H7 (cell line): ENCODE measurements at regions not wholly inside any gene's neighbourhood (a gene's known extent, or its start where the extent isn't known, plus 50 kb on each side); places are given as distances from the start of the nearest gene placed in this dataset.

ENCODE experiments used
- DNase-seq: peaks from one replicate; pipeline ENCODE4 v3.0.0; 2012
- H3K27me3 ChIP-seq: 2 replicates; pipeline ENCODE4 v1.6.0; 2011; ENCODE audit warnings: mild to moderate bottlenecking, low read length; ENCODE audit not compliant: control insufficient read depth, insufficient read depth
- H3K36me3 ChIP-seq: replicated peaks from 2 replicates; pipeline ENCODE4 v1.5.1; 2011; ENCODE audit warnings: low read length; ENCODE audit not compliant: control insufficient read depth, insufficient read depth
- H3K4me3 ChIP-seq: 2 replicates; pipeline ENCODE4 v1.5.1; 2011; ENCODE audit warnings: low read depth, mild to moderate bottlenecking, control low read depth, low read length, moderate library complexity; ENCODE audit not compliant: insufficient read depth

GRCh38 chr2:239826786-239827522, 198.2 kb downstream of the NDUFA10 start:
- Histone ChIP-seq H3K27me3 (no peaks in the 10 kb centered on the region), H3K4me3 (no peak overlapping the region), H3K36me3 (no peaks in the 10 kb centered on the region)
- peak; percentile 17 for DNase-seq

- DNase-seq, result no peak
- H3K36me3 ChIP-seq, result no peaks in the 10 kb centered on the region
- H3K4me3 ChIP-seq, result no peak overlapping the region
- H3K27me3 ChIP-seq, result no peaks in the 10 kb centered on the region
Measured at GRCh38 chr2:239826376-239826775, 198.8 kb downstream of the NDUFA10 start.

GRCh38 chr2:239825705-239825979, 199.5 kb downstream of the NDUFA10 start:
- no peak overlapping the region for H3K4me3 ChIP-seq
- no peaks in the 10 kb centered on the region for H3K36me3 ChIP-seq
- DNase-seq, result no peak
- no peaks in the 10 kb centered on the region for H3K27me3 ChIP-seq

GRCh38 chr2:239824866-239825704, 200.1 kb downstream of the NDUFA10 start:
- Histone ChIP-seq H3K27me3 (no peaks in the 10 kb centered on the region), H3K36me3 (no peaks in the 10 kb centered on the region), H3K4me3 (no peak overlapping the region)
- DNase-seq, result peak; percentile 85

GRCh38 chr2:239824046-239824694, 201.0 kb downstream of the NDUFA10 start:
- H3K36me3 ChIP-seq, result no peaks in the 10 kb centered on the region
- DNase-seq, result peak; percentile 85
- H3K4me3 ChIP-seq, result no peak overlapping the region
- H3K27me3 ChIP-seq, result no peaks in the 10 kb centered on the region

- no peak overlapping the region for H3K4me3 ChIP-seq
- H3K27me3 ChIP-seq, result no peaks in the 10 kb centered on the region
- H3K36me3 ChIP-seq, result no peaks in the 10 kb centered on the region
- peak; percentile 15 for DNase-seq
Measured at GRCh38 chr2:239822146-239822831, 202.9 kb downstream of the NDUFA10 start.

GRCh38 chr2:239821694-239822075, 203.5 kb downstream of the NDUFA10 start:
- H3K27me3 ChIP-seq, result no peaks in the 10 kb centered on the region

GRCh38 chr2:239820836-239821693, 204.1 kb downstream of the NDUFA10 start:
- no peak overlapping the region for H3K4me3 ChIP-seq
- no peaks in the 10 kb centered on the region for H3K27me3 ChIP-seq
- DNase-seq, result peak; percentile 24
- no peaks in the 10 kb centered on the region for H3K36me3 ChIP-seq

More at GRCh38 chr2:239821694-239822075, 203.5 kb downstream of the NDUFA10 start:
- no peak for DNase-seq
- Histone ChIP-seq H3K4me3 (no peak overlapping the region), H3K36me3 (no peaks in the 10 kb centered on the region)

GRCh38 chr2:239819974-239820555, 205.1 kb downstream of the NDUFA10 start:
- DNase-seq, result no peak
- Histone ChIP-seq H3K4me3 (no peak overlapping the region), H3K27me3 (no peaks in the 10 kb centered on the region), H3K36me3 (no peaks in the 10 kb centered on the region)

- DNase-seq, result no peak
- no peaks in the 10 kb centered on the region for H3K36me3 ChIP-seq
- H3K4me3 ChIP-seq, result no peak overlapping the region
- H3K27me3 ChIP-seq, result no peaks in the 10 kb centered on the region
Measured at GRCh38 chr2:239819091-239819973, 205.8 kb downstream of the NDUFA10 start.

- Histone ChIP-seq H3K27me3 (no peaks in the 10 kb centered on the region), H3K36me3 (no peaks in the 10 kb centered on the region), H3K4me3 (no peak overlapping the region)
- DNase-seq, result no peak
Measured at GRCh38 chr2:239818531-239819011, 206.6 kb downstream of the NDUFA10 start.

- Histone ChIP-seq H3K27me3 (no peaks in the 10 kb centered on the region), H3K4me3 (no peak overlapping the region), H3K36me3 (no peaks in the 10 kb centered on the region)
- no peak for DNase-seq
Measured at GRCh38 chr2:239818086-239818485, 207.1 kb downstream of the NDUFA10 start.
